Skeletal muscle satellite cell (primary cell): ENCODE measurements at regions not wholly inside any gene's neighbourhood (a gene's known extent, or its start where the extent isn't known, plus 50 kb on each side); places are given as distances from the start of the nearest gene placed in this dataset. TPM values are rescaled to one million over a fixed set of nuclear protein-coding genes. Genes with fewer than 3 reads are reported as not detected.

Experiments
- H3K27me3 ChIP-seq: 2 replicates; pipeline ENCODE4 v1.7.0; 2013; ENCODE audit warnings: low read length; ENCODE audit not compliant: control insufficient read depth, insufficient read depth
- H3K36me3 ChIP-seq: 2 replicates; pipeline ENCODE4 v1.7.0; 2013; ENCODE audit warnings: mild to moderate bottlenecking, control low read depth, low read length; ENCODE audit not compliant: insufficient read depth
- H3K4me1 ChIP-seq: 2 replicates; pipeline ENCODE4 v1.7.0; 2013; ENCODE audit warnings: low read length; ENCODE audit not compliant: control insufficient read depth, insufficient read depth
- H3K4me2 ChIP-seq: 2 replicates; pipeline ENCODE4 v1.7.0; 2013; ENCODE audit warnings: mild to moderate bottlenecking, low read length
- H3K4me3 ChIP-seq: 2 replicates; pipeline ENCODE4 v1.7.0; 2013; ENCODE audit warnings: low read length
- H3K9ac ChIP-seq: 2 replicates; pipeline ENCODE4 v1.7.0; 2013; ENCODE audit warnings: mild to moderate bottlenecking, low read depth, low read length, moderate library complexity
- H3K9me3 ChIP-seq: replicated peaks from 2 replicates; pipeline ENCODE4 v1.7.0; 2013; ENCODE audit warnings: mild to moderate bottlenecking, control low read depth, low read length
- small RNA-seq: library from RNA; depleted of rRNA; stranded (forward); fragments of <200 nt; gene quantifications from one replicate; pipeline ENCODE3, GENCODE V24; 2012

GRCh38 chr1:234660536-234661316 lies 50.7 kb upstream of the IRF2BP2 start:
- Histone ChIP-seq H3K9me3 (no peaks in the 10 kb centered on the region), H3K4me3 (no peak overlapping the region), H3K36me3 (no peaks in the 10 kb centered on the region), H3K9ac (no peak overlapping the region), H3K4me2 (no peak overlapping the region), H3K27me3 (no peaks in the 10 kb centered on the region), H3K4me1 (peaks cover 42% of the 10 kb centered on the region)

Small RNA genes in the stretch of these regions (small RNA-seq; reads per million reads assigned to genes)
- not detected for gene RNY4P16
